GM12865 (cell line): ENCODE measurements at regions not wholly inside any gene's neighbourhood (a gene's known extent, or its start where the extent isn't known, plus 50 kb on each side); places are given as distances from the start of the nearest gene placed in this dataset.

Source experiments
- DNase-seq: peaks from one replicate; pipeline ENCODE4 v3.0.0; 2010; ENCODE audit warnings: low read depth
- H3K4me3 ChIP-seq: 2 replicates; pipeline ENCODE4 v1.5.1; 2011; ENCODE audit warnings: mild to moderate bottlenecking, low read depth, low read length, control low read depth
- CTCF ChIP-seq: IDR thresholded peaks from 2 replicates; pipeline ENCODE4 v1.5.1; 2011; ENCODE audit warnings: low read length, control low read depth, low read depth, inconsistent platforms; ENCODE audit not compliant: insufficient read depth; ENCODE audit errors: missing control alignments

- no peak for DNase-seq
- no peak overlapping the region for H3K4me3 ChIP-seq
- no peak for TF ChIP-seq CTCF
These were observed 879.3 kb downstream of the OLFM4 start for GRCh38 chr13:53907891-53908290.

- no peak for DNase-seq
- H3K4me3 ChIP-seq: no peak overlapping the region
- TF ChIP-seq CTCF: no peak
These were observed 892.3 kb downstream of the OLFM4 start for GRCh38 chr13:53920916-53921315.

GRCh38 chr13:53921473-53921872 is 892.9 kb downstream of the OLFM4 start:
- no peak overlapping the region for H3K4me3 ChIP-seq
- TF ChIP-seq CTCF: no peak
- DNase-seq: no peak

GRCh38 chr13:53941588-53942190 is 913.1 kb downstream of the OLFM4 start:
- DNase-seq: no peak
- TF ChIP-seq CTCF: no peak
- no peak overlapping the region for H3K4me3 ChIP-seq

GRCh38 chr13:53946500-53946899 is 917.9 kb downstream of the OLFM4 start:
- H3K4me3 ChIP-seq: no peak overlapping the region
- DNase-seq: no peak
- no peak for TF ChIP-seq CTCF

- no peak for TF ChIP-seq CTCF
- H3K4me3 ChIP-seq: no peak overlapping the region
- DNase-seq: no peak
These were observed 924.6 kb downstream of the OLFM4 start for GRCh38 chr13:53953183-53953582.
